ENCODE measurements at regions not wholly inside any gene's neighbourhood (a gene's known extent, or its start where the extent isn't known, plus 50 kb on each side); places are given as distances from the start of the nearest gene placed in this dataset.

GRCh38 chr5:127993476-127993875, 90.1 kb upstream of the SLC12A2 start:
- no peak for DNase-seq

DNA sequence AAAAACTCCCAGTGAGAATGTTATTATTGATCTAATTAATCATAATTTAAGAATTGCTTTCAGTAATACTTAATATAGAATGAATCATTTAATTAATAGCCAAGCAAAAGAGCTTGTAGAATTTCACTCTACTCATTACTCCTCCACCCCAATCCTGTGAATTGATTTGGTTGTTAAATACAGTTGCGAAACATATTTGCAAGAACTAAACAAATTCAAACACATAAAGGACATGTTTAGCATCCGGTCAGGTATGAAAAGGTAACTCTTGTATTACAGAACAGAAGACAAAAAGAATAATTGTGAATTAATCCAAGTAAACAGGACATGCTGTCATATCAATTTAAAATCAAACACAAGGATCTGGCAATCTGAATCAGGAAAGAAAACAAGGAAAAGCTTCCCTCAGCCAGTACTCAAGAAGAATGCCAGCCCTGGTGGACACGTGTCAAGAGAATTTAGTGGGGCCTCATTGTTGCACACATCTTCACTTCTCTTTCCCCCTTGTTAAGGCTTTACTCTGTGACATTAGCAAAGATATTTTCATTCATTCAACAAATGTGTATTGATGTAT, 89.4 kb upstream of the SLC12A2 start:
- no peak for DNase-seq

- DNase-seq, result no peak
Observed at GRCh38 chr5:127995556-127995955, 88.0 kb upstream of the SLC12A2 start.

DNA sequence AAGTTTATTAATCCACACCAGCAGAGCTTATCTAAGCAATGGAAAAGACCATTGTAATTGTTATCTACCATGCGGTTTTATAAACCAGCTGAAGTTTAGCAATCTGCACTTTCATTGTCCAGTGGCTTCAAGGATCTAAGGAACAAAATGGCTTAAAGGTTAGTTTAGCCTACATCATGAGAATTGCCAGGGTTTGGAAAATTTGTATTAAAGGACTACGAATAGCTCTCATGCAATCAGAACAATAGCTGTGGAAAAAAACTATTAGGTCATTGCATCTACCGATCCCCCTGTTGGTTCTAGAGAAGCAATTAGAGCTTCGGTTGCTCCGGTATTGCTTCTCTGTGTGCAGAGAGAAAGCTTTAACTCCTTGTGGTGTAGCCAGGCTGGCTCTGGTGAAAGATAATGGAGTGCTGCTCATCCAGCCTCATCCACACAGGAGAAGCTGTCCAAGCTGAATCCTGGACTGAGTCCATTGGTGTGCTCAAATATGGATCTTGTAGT, 86.3 kb upstream of the SLC12A2 start:
- peak; percentile 41 for DNase-seq

GRCh38 chr5:127998950-127999615, 84.5 kb upstream of the SLC12A2 start:
- no peak for DNase-seq

DNA sequence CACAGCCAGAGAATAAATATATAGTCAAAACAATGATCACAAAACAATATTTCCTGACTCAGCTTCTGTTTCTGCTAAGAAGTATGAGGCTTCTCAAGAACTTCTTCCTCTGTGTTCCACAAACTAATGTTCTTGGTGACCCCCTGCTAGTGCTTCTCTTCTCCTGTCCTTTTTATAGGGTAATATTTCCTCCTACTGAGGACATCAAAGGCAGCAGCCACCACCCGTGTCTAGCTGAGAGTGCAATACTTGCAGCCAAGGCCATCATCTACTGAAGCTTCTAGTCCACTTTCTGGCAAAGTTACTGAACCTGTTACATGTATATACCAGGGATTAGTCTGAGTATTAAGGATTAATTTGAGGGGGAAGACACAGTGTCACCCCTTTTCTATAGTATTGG, 83.7 kb upstream of the SLC12A2 start:
- no peak for DNase-seq

DNA sequence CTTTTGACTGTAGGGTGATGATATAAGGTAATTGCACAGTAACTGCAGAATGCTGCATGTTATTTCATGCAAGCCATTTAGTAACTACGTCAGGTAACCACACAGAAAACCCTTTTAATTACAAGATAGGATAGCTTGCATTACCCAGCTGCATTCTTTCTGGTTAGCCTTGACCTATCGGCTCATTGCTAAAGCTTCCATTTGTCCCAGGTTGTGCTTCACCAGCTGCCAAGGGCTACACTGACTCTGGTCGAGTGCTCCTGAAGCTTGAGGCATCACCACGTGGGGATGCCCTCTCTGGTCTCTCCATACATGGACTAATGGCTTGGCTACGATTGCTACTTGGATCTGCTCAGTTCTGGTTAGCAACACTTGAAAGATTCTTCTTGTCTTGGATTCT, 81.1 kb upstream of the SLC12A2 start:
- DNase-seq, result no peak

DNA sequence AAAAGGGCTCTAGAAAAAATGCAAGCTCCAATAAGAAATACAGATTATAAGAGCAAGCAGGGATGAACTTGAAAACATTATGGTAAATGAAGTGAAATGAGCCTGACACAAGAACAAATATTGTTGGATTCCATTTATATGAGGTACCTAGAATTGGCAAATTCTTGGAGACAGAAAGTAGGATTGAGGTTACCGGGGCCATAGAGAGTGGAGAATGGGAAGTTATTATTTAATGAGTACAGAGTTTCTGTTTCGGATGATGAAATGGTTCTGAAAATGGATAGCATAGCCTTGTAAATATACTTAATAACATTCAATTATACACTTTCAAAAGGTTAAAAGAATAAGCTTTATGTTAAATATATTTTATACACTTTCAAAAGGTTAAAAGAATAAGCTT, 75.6 kb upstream of the SLC12A2 start:
- DNase-seq, result no peak

DNA sequence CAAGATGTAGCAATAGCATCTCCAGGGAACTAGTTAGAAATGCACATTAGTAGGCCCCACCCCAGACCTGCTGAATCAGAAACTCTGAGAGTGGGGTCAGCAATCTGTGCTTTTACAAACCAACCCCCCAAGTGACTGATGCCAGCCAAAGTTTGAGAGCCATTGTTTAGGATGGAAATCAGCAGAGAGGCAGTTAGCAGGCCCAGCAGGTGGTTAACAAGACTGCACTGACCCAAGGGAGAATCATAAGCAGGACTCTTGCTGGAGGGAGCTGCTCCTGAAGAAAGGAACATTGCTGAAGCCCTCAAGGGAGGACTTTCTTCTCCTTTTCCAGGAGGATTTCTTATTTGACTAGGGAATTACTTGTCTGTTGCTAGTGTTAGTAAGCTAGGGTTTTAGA, 74.2 kb upstream of the SLC12A2 start:
- DNase-seq, result no peak

DNA sequence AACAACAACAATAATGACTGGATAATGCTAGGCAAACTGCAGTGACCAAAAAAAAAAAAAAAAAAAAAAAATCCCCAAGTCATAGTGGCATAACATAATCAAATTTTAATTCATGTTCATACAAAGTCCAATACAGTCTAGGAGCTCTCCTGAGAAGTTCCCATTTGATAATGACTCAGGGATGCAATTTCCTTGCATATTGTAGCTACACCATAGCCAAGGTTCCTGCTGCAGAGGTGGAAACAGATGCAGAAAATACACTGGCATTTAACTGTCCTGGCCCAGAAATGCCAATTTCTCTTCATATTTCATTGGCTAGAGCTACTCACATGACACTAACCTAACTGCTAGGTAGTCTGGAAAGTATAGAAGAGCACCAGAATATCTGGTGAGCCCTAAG, 72.2 kb upstream of the SLC12A2 start:
- DNase-seq, result no peak

DNA sequence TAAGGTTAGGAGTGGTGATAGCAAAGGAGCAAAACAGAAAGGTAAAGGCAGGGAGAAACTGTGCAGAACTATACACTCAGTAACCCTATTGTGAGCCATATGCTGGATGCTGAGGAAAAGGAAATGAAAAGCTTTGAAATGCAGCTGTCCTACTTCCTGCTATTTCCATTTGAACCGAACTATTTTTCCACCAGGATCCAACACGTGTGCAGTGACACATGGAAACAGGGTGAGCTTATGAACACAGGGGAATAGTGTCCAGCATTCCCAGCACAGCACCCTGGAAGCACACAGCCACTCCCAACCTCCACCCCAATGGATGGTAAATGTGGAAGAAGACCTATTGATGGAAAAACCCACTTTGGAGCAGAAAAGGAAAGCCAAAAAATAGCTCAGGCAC, 69.0 kb upstream of the SLC12A2 start:
- peak; percentile 12 for DNase-seq

DNA sequence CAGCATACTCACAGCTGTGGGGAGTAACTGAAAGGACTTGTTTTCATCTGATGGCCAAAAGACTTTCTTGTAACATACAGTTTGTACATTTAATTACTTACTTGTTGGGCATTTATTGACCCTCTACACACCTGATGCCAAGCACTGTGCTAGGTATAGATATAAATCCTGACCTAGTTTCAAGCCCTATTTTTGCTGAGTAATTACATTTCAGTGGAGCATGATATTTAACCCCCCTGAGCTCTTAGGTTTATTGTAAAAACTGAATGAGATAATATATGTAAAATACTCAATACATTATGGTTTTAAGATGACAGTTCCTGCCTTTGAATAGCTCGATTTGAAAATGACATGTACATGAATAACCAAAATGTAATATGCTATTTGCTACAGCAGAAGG, 68.1 kb upstream of the SLC12A2 start:
- DNase-seq, result no peak

DNA sequence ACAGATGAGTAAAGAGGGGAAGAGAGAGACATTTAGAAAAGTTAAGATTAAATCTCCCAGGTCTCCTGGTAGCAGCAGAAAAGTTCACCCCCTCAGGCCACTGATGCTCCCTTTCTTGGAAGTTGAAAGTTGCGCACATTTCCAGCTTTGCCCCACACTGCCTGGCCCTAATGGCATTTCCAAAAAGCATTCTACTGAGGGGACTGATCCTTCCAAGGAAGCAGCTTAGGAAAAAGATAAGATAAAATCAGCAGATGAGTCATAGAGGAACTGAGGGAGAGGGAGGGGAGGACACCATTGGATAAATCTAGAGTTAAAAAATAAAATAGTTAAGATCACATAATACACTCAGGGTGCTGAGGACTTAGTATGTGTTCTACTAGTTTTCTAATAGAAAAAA, 67.6 kb upstream of the SLC12A2 start:
- no peak for DNase-seq

DNA sequence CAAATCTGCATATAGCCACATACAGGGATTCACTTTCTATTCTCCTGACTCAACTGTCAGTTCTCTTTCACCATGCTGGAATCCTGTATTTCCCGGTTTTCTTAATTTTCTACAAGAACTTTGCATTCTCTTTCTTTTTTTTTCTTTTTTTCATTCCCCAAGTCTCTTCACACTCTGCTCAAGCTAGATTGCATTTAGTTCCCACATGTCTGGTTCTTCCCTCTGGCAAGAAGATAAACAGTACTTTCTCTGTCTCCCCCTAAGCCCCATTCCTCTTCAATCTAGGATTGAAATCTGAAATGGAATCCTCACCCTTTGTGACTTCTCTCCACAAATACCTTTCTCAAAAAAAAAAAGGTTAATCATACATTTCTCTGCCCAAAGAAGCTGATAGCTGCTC, 64.2 kb upstream of the SLC12A2 start:
- DNase-seq, result no peak

- DNase-seq, result no peak
Observed at GRCh38 chr5:128020012-128020411, 63.6 kb upstream of the SLC12A2 start.

DNA sequence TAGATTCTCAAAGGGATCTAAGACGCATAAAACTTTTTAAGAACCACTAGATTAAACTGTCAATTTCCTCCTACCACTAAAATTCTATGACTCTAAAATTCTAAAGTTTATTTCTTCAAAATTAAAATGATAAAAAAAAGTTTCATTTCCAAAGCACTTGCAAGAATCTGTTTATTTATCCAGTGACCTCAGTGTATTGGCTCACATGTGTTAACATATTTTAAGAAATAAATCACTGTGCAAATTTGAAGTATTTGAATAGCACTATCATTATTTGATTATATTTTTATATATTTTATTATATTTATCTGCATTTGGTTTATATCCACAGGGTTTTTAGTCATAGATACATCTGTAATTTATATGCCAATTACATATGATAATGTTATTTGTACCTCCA, 62.2 kb upstream of the SLC12A2 start:
- no peak for DNase-seq
